ENCODE measurements at regions not wholly inside any gene's neighbourhood (a gene's known extent, or its start where the extent isn't known, plus 50 kb on each side); places are given as distances from the start of the nearest gene placed in this dataset.

DNA sequence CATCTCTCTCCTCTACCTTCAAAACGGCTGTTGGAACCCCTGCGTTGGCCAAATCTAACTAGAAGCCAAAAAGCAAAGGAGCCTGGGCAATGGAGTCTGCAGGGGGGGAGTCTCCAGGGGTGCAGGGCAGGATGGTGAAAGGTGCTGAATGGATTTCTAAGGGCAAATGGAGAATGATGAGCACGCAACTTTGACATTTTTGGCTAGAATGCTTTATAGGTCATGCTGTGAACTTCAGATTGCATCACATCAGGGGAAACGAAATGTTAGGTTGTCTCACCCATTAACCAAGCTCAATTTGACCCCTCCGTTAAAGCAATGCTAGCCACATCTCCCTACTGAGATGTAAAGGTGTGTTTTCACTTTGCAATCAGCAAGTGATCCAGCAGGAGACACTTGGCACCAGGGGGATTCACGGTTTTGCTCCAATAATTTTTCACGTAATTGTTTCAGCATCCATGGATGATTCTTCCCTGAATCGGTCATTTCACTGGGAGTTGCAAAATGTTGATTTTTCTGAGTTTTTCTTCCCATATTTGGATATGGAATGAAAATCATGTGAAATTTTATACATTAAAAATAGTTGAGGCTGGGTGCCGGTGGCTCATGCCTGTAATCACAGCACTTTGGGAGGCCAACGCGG, 78.0 kb upstream of the MDM1 start:
- TF ChIP-seq, protein P1, sequence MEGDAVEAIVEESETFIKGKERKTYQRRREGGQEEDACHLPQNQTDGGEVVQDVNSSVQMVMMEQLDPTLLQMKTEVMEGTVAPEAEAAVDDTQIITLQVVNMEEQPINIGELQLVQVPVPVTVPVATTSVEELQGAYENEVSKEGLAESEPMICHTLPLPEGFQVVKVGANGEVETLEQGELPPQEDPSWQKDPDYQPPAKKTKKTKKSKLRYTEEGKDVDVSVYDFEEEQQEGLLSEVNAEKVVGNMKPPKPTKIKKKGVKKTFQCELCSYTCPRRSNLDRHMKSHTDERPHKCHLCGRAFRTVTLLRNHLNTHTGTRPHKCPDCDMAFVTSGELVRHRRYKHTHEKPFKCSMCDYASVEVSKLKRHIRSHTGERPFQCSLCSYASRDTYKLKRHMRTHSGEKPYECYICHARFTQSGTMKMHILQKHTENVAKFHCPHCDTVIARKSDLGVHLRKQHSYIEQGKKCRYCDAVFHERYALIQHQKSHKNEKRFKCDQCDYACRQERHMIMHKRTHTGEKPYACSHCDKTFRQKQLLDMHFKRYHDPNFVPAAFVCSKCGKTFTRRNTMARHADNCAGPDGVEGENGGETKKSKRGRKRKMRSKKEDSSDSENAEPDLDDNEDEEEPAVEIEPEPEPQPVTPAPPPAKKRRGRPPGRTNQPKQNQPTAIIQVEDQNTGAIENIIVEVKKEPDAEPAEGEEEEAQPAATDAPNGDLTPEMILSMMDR (IDR thresholded peaks at IDR 0.05 in 4 of 5, conservative IDR thresholded peaks at IDR 0.05 in 1 of 5), result no peak
- no peak for TF ChIP-seq POLR2A (IDR thresholded peaks at IDR 0.05)
- Histone ChIP-seq H3K9me3 (no peaks in the 10 kb centered on the region), H3K27ac (no peak overlapping the region), H3K27me3 (no peaks in the 10 kb centered on the region), H3K4me3 (no peak overlapping the region), H3K36me3 (no peaks in the 10 kb centered on the region), H3K4me1 (peaks cover 19 to 20% of the 10 kb centered on the region in 2 donors)
- in situ Hi-C loops (cut with MboI; ENCODE audit: low sequenced_read_pairs in 4 of 4) (no loop called here), intact Hi-C loops (cut with DNase I; ENCODE audit: low total_unique reads) (no loop called here)
- no peak for ATAC-seq
- DNase-seq, result no peak

DNA sequence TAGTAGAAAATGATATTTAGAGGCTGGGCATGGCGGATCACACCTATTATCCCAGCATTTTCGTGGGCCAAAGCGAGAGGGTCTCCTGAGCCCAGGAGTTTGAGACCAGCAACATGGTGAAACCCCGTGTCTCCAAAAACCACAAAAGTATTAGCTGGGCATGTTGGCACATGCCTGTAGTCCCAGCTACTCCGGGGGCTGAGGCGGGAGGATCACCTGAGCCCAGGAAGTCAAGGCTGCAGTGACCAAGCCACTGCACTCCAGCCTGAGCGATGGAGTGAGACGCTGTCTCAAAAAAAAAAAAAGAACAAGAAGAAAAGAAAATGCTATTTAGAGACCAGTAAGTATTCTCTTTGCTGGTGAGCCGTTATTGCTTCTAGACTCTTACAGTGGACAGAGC, 79.2 kb upstream of the MDM1 start:
- DNase-seq, result no peak
- Histone ChIP-seq H3K27ac (no peak overlapping the region), H3K36me3 (no peaks in the 10 kb centered on the region), H3K27me3 (no peaks in the 10 kb centered on the region), H3K9me3 (no peaks in the 10 kb centered on the region), H3K4me3 (no peak overlapping the region), H3K4me1 (peaks cover 8% of the 10 kb centered on the region in 2 donors)
- intact Hi-C loops (cut with DNase I; ENCODE audit: low total_unique reads), result no loop called here
- no peak for ATAC-seq
- in situ Hi-C loops (cut with MboI; ENCODE audit: low sequenced_read_pairs in 4 of 4), result no loop called here
- TF ChIP-seq, protein P1 (IDR thresholded peaks at IDR 0.05 in 4 of 5, conservative IDR thresholded peaks at IDR 0.05 in 1 of 5), result no peak
- no peak for TF ChIP-seq POLR2A (IDR thresholded peaks at IDR 0.05)

DNA sequence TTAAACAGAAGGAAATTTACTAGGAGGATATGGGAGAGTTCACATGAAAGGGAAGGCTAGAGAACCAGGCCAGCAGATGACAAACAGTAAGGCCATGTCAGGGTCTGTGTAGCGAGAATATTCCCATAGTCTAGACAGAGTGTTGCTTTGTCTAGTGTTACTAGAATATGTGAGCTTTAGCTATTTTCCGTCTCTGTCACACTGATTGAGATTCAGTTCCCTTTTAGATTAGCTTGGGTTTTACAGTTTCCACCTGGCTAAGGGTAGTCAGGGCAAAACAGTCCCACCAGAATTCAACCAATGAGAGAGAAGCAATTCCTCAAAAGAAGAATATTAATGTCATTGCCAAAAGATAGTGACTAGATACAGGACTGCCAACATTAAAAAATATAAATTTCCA, 82.8 kb upstream of the MDM1 start:
- no peak for TF ChIP-seq POLR2A (IDR thresholded peaks at IDR 0.05)
- TF ChIP-seq, protein P1 (IDR thresholded peaks at IDR 0.05 in 4 of 5, conservative IDR thresholded peaks at IDR 0.05 in 1 of 5), result no peak
- in situ Hi-C loops (cut with MboI; ENCODE audit: low sequenced_read_pairs in 4 of 4) (no loop called here), intact Hi-C loops (cut with DNase I; ENCODE audit: low total_unique reads) (no loop called here)
- ATAC-seq, result no peak
- DNase-seq, result no peak
- Histone ChIP-seq H3K27me3 (no peaks in the 10 kb centered on the region), H3K9me3 (no peaks in the 10 kb centered on the region), H3K27ac (no peak overlapping the region), H3K4me3 (no peak overlapping the region), H3K36me3 (no peaks in the 10 kb centered on the region), H3K4me1 (peaks cover 3% of the 10 kb centered on the region in 2 donors)

- ATAC-seq (no peak), DNase-seq (no peak)
- TF ChIP-seq, protein P1 (IDR thresholded peaks at IDR 0.05 in 4 of 5, conservative IDR thresholded peaks at IDR 0.05 in 1 of 5), result no peak
- no peak for TF ChIP-seq POLR2A (IDR thresholded peaks at IDR 0.05)
- Histone ChIP-seq H3K4me1 (peaks cover 16% of the 10 kb centered on the region in 2 donors), H3K4me3 (no peak overlapping the region), H3K27ac (no peak overlapping the region), H3K27me3 (no peaks in the 10 kb centered on the region), H3K9me3 (no peaks in the 10 kb centered on the region), H3K36me3 (no peaks in the 10 kb centered on the region)
- in situ Hi-C loops (cut with MboI; ENCODE audit: low sequenced_read_pairs in 4 of 4), result no loop called here
- intact Hi-C loops (cut with DNase I; ENCODE audit: low total_unique reads), result no loop called here
These were observed 84.2 kb upstream of the MDM1 start for GRCh38 chr12:68416350-68416749.

DNA sequence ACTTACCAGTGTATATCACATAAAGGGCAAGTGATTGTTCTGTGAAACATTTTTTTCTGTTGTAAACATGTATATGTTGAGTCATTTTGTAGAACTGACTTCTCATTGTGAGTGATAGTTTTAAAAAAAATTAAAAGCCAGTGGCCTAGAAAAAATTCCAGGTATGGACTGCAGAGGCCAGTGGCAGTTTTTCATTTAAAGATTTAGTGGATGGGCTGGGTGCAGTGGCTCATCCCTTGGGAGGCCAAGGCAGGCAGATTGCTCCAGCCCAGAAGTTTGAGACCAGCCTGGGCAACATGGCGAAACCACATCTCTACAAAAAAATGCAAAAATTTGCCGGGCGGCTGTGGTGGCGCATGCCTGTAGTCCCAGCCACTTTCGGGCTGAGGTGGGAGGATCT, 84.7 kb upstream of the MDM1 start:
- in situ Hi-C loops (cut with MboI; ENCODE audit: low sequenced_read_pairs in 4 of 4), result no loop called here
- intact Hi-C loops (cut with DNase I; ENCODE audit: low total_unique reads), result no loop called here
- no peak for DNase-seq
- TF ChIP-seq POLR2A (IDR thresholded peaks at IDR 0.05), result no peak
- TF ChIP-seq, protein P1 (IDR thresholded peaks at IDR 0.05 in 4 of 5, conservative IDR thresholded peaks at IDR 0.05 in 1 of 5), result no peak
- H3K9me3 ChIP-seq, result no peaks in the 10 kb centered on the region
- no peaks in the 10 kb centered on the region for H3K27me3 ChIP-seq
- no peaks in the 10 kb centered on the region for H3K36me3 ChIP-seq
- ATAC-seq, result no peak
- peaks cover 16% of the 10 kb centered on the region in 2 donors for H3K4me1 ChIP-seq
- H3K27ac ChIP-seq, result no peak overlapping the region
- no peak overlapping the region for H3K4me3 ChIP-seq
